ENCODE measurements at regions not wholly inside any gene's neighbourhood (a gene's known extent, or its start where the extent isn't known, plus 50 kb on each side); places are given as distances from the start of the nearest gene placed in this dataset.

DNA sequence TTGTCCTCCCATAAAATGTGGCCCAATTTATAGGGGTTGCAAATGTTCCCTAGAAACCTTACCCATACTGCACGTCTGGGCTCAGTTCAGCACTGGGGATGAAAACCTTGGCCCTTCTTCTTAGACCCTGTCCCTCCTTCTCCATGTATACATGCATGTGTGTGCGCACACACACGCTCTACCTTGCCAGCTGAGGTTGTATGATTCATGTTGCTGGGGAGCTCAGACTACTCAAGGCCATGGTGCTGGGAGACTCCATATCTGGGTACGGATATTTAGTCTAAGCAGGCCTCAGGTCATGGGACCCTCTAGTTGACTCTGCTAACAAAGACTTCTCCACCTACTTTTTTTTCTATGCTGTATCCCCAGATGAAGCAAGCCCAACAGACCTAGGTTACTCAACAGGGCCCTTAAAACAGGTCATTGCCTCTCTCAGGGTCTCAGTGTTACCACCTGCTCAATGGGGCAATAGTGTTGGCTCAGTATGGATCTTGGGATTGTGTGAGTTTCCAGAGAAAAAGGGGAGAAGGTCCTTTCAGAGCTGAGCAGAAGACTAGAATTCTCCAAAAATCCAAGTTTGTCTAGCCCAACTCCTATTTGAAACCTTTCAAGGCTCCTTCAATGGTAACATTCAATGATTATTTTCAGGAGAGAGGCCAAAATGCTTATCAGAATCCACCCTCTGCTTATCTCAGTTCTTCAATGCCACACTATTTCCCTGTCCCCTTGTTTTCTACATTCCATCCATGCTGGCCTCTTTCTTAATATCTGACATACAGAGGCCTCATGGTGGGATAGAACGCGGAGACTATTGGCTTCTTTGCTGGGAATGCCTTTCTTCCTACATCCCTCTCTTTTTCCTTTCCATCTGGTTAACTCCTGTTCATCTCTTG is 123.6 kb upstream of the PITX1 start:
- POLR2A ChIA-PET = no interaction called here

DNA sequence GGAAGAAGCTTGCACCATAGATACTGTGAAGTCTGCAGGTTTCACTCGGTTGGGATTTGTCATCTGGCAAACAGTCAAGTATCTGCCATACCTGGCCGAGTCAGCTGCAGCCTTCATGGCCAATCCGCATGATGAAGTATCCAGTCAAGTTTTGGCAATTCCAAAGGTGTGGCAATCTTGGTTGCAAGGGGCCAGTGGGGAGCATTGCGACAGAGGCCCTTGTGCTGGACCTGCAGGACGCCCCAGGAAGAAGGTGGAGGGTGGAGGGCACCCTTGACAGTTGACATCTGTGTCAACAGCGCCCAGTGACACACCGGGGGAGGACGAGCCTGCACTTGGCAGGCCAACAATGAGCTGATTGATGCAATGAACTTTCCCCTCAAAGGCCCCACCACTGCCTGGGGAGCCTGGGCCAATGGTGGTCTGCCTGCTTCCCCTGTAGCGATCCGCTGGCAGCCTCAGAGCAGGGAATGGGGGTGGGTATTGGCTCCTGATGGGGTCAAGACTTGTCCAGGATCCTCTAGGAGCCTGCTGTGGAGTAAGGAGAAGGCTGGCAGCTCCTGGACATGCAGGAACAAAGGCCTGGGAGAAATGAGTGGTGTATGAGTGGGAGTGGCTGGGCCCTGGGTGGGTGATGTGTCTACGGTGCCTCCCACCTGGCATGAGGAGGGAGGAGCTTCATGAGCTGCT is 122.8 kb upstream of the PITX1 start:
- CTCF ChIA-PET = no interaction called here
- no peak for DNase-seq (ENCODE audit: extremely low spot score)
- POLR2A ChIA-PET = no interaction called here
- TF ChIP-seq TARDBP (IDR thresholded peaks at IDR 0.05) (no peak), NFRKB (IDR thresholded peaks at IDR 0.05) (no peak)

More for the DNA sequence above, 123.6 kb upstream of the PITX1 start:
- CTCF ChIA-PET = no interaction called here
- DNase-seq (ENCODE audit: extremely low spot score) = no peak
- no peak for TF ChIP-seq SUZ12 (IDR thresholded peaks at IDR 0.05)
- TF ChIP-seq ARNT (IDR thresholded peaks at IDR 0.05) = no peak
- no peak for TF ChIP-seq ELF4 (IDR thresholded peaks at IDR 0.05)
- TF ChIP-seq ZNF384 (IDR thresholded peaks at IDR 0.05) = no peak
- no peak for TF ChIP-seq FOXM1 (IDR thresholded peaks at IDR 0.05; ENCODE audit: borderline replicate concordance)
- no peak for TF ChIP-seq HDGF (IDR thresholded peaks at IDR 0.05; ENCODE audit: borderline replicate concordance)
- TF ChIP-seq FOXA1 (IDR thresholded peaks at IDR 0.05) = no peak
- no peak for TF ChIP-seq FOXK2 (IDR thresholded peaks at IDR 0.05)
- TF ChIP-seq NFRKB (IDR thresholded peaks at IDR 0.05) = no peak
- no peak for TF ChIP-seq BHLHE40 (IDR thresholded peaks at IDR 0.05; ENCODE audit: borderline replicate concordance)

DNA sequence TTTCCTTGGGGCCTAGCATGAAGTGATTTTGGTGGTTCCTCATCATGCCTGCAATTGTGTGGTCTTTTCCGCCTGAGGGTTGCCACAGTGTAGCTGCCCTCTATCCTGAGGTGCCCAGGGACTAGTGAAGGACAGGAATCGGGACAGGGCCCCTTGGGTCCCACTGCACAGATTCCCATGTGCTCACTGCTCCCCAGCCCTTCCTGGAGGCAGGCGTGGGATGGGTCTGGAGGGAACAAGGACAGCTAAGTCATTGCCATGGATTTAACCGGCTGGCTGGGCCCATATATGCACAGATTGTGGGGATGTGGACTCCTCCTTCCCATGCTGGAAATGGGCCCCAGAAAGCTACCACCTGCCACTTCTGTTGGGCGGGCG is 122.3 kb upstream of the PITX1 start:
- ChIA-PET CTCF (no interaction called here), POLR2A (no interaction called here)
- no peak for TF ChIP-seq BHLHE40 (IDR thresholded peaks at IDR 0.05; ENCODE audit: borderline replicate concordance)
- TF ChIP-seq ELF4 (IDR thresholded peaks at IDR 0.05) = no peak
- TF ChIP-seq CTBP1 (IDR thresholded peaks at IDR 0.05; ENCODE audit: borderline replicate concordance) = no peak
- no peak for TF ChIP-seq SUZ12 (IDR thresholded peaks at IDR 0.05)
- no peak for TF ChIP-seq L3MBTL2 (conservative IDR thresholded peaks at IDR 0.05)
- TF ChIP-seq LEF1 (IDR thresholded peaks at IDR 0.05; ENCODE audit: borderline replicate concordance) = no peak
- TF ChIP-seq FOXM1 (IDR thresholded peaks at IDR 0.05; ENCODE audit: borderline replicate concordance) = no peak
- TF ChIP-seq, protein P1, sequence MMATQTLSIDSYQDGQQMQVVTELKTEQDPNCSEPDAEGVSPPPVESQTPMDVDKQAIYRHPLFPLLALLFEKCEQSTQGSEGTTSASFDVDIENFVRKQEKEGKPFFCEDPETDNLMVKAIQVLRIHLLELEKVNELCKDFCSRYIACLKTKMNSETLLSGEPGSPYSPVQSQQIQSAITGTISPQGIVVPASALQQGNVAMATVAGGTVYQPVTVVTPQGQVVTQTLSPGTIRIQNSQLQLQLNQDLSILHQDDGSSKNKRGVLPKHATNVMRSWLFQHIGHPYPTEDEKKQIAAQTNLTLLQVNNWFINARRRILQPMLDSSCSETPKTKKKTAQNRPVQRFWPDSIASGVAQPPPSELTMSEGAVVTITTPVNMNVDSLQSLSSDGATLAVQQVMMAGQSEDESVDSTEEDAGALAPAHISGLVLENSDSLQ (IDR thresholded peaks at IDR 0.05) = no peak
- TF ChIP-seq TARDBP (IDR thresholded peaks at IDR 0.05) = no peak
- TF ChIP-seq HDGF (IDR thresholded peaks at IDR 0.05; ENCODE audit: borderline replicate concordance) = no peak
- no peak for TF ChIP-seq FOXA1 (IDR thresholded peaks at IDR 0.05)
- TF ChIP-seq FOXK2 (IDR thresholded peaks at IDR 0.05) = no peak
- no peak for DNase-seq (ENCODE audit: extremely low spot score)

DNA sequence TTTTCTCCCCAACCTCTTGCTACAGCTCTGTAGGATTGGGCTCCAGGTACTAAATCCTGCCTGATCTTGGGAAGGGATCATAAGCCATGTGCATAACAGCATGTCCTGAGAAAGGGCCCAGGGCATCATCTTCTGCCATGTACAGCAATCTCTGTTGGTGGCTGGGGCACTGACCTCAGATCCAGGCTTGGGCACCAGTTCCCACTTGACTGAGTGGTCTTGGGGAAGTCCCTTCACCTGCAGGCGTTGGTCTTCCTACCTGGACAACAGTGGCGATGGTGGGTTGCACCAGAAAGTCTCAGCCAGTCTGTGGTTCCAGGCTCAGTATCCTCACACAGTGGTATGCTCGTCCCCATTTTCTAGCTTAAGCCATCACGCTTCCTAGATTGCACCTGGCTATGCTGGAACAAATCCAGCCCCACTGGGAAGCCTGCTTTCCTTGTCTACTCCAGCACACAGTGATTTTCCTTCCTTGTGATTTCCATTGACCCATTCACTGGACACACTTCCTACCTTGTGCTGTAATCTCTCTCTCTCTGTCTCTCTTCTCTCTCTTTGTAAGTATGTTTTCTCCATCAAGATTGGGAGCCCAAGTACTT is 121.7 kb upstream of the PITX1 start:
- TF ChIP-seq L3MBTL2 (conservative IDR thresholded peaks at IDR 0.05) (no peak), ARNT (IDR thresholded peaks at IDR 0.05) (no peak), SUZ12 (IDR thresholded peaks at IDR 0.05) (no peak), TARDBP (IDR thresholded peaks at IDR 0.05) (no peak), FOXK2 (IDR thresholded peaks at IDR 0.05) (no peak), HDGF (IDR thresholded peaks at IDR 0.05; ENCODE audit: borderline replicate concordance) (no peak), CTBP1 (IDR thresholded peaks at IDR 0.05; ENCODE audit: borderline replicate concordance) (no peak), LEF1 (IDR thresholded peaks at IDR 0.05; ENCODE audit: borderline replicate concordance) (no peak), BHLHE40 (IDR thresholded peaks at IDR 0.05; ENCODE audit: borderline replicate concordance) (no peak), FOXM1 (IDR thresholded peaks at IDR 0.05; ENCODE audit: borderline replicate concordance) (no peak), ZNF384 (IDR thresholded peaks at IDR 0.05) (no peak), FOXA1 (IDR thresholded peaks at IDR 0.05) (no peak)
- TF ChIP-seq, protein P1 (IDR thresholded peaks at IDR 0.05) = no peak
- POLR2A ChIA-PET = interaction anchor here (0.5 kb wide), 1 partner anchor 12 kb away, joined by 4 read pairs; no protein-coding TSS in a partner anchor

DNA sequence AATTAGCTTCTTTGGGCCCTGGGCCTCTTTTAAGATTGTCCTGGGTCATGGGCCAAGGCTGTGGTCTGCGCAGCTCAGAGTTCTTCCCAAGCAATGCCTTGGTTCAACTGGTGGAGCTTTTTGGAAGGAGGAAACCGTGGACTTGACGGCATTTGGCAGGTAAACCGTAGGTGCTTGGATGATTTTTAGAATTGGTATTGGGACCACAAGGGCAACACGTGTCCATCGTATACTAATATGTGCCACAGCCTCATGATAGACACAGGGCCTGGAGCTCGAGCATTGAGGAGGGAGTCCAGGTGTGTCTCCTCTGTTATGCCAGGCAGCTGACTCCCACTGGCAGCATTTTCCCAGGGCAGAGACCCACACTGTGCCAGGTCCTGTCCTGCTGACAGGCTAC is 120.9 kb upstream of the PITX1 start:
- no peak for DNase-seq (ENCODE audit: extremely low spot score)
- CTCF ChIA-PET = no interaction called here
- POLR2A ChIA-PET = interaction anchor here (0.6 kb wide), 1 partner anchor 35 kb away, joined by 3 read pairs; no protein-coding TSS in a partner anchor

More for the DNA sequence above, 121.7 kb upstream of the PITX1 start:
- CTCF ChIA-PET = no interaction called here
- no peak for DNase-seq (ENCODE audit: extremely low spot score)

More for the DNA sequence above, 120.9 kb upstream of the PITX1 start:
- TF ChIP-seq TARDBP (IDR thresholded peaks at IDR 0.05) = no peak
- TF ChIP-seq ZNF384 (IDR thresholded peaks at IDR 0.05) = no peak
- no peak for TF ChIP-seq SP1 (IDR thresholded peaks at IDR 0.05)
- TF ChIP-seq NFRKB (IDR thresholded peaks at IDR 0.05) = no peak
- TF ChIP-seq FOXM1 (IDR thresholded peaks at IDR 0.05; ENCODE audit: borderline replicate concordance) = no peak
- no peak for TF ChIP-seq FOXA1 (IDR thresholded peaks at IDR 0.05)
- TF ChIP-seq SUZ12 (IDR thresholded peaks at IDR 0.05) = no peak
- TF ChIP-seq HDGF (IDR thresholded peaks at IDR 0.05; ENCODE audit: borderline replicate concordance) = no peak
- no peak for TF ChIP-seq L3MBTL2 (conservative IDR thresholded peaks at IDR 0.05)
- TF ChIP-seq ARNT (IDR thresholded peaks at IDR 0.05) = no peak
- TF ChIP-seq, protein P1 (IDR thresholded peaks at IDR 0.05) = no peak
- TF ChIP-seq FOXK2 (IDR thresholded peaks at IDR 0.05) = no peak
- TF ChIP-seq ELF4 (IDR thresholded peaks at IDR 0.05) = no peak
- no peak for TF ChIP-seq CTBP1 (IDR thresholded peaks at IDR 0.05; ENCODE audit: borderline replicate concordance)
- TF ChIP-seq LEF1 (IDR thresholded peaks at IDR 0.05; ENCODE audit: borderline replicate concordance) = no peak
- no peak for TF ChIP-seq BHLHE40 (IDR thresholded peaks at IDR 0.05; ENCODE audit: borderline replicate concordance)

All from HEK293T (cell line).